GM23248 (cell line): ENCODE measurements at regions not wholly inside any gene's neighbourhood (a gene's known extent, or its start where the extent isn't known, plus 50 kb on each side); places are given as distances from the start of the nearest gene placed in this dataset.

Source experiments
- EZH2 ChIP-seq: fragments of 200-600 bp; sonication (generic); IDR thresholded peaks from 2 replicates; pipeline ENCODE4 v1.6.1; 2018; ENCODE audit warnings: antibody characterized with exemption, mild to moderate bottlenecking; ENCODE audit not compliant: insufficient read depth, poor library complexity, severe bottlenecking
- EZH2phosphoT487 ChIP-seq: fragments of 200-600 bp; sonication (generic); IDR thresholded peaks from 2 replicates; pipeline ENCODE4 v1.6.1; 2018; ENCODE audit warnings: antibody characterized with exemption, moderate library complexity, mild to moderate bottlenecking, low read depth; ENCODE audit not compliant: insufficient read depth

- no peak for TF ChIP-seq EZH2
- TF ChIP-seq EZH2phosphoT487, result no peak
These were observed 770.7 kb upstream of the NXPH2 start for GRCh38 chr2:139550873-139551272.
